ENCODE measurements at regions not wholly inside any gene's neighbourhood (a gene's known extent, or its start where the extent isn't known, plus 50 kb on each side); places are given as distances from the start of the nearest gene placed in this dataset.
"Not testable (repeated sequence)": the region's sequence is repeated elsewhere in the genome, so short reads cannot be mapped to it uniquely, and the experiment has no call there.

DNA sequence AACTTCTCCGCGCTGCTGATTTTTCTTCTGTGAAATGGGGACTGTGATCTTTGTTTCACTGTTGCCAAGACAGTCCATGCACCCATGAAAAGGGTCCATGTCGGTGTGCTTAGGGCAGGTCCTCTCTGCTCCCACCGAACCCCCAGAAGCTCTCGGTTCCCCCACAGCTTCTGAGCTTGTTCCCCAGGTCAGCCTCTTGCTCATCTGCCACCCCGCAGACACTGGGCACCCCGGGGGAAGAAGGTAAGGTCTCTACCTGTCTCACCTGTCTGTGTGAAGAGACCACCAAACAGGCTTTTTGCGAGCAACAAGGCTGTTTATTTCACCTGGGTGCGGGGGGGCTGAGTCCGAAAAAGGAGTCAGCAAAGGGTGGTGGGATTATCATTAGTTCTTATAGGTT lies 66.2 kb upstream of the NANOS1 start:
- Histone ChIP-seq H3K79me2 (ENCODE audit: insufficient read depth, low read depth) (no peaks in the 10 kb centered on the region), H2AFZ (ENCODE audit: low read depth) (no peak overlapping the region), H3K4me3 (IDR thresholded peaks at IDR 0.05; ENCODE audit: insufficient read depth, low read depth, low read length) (no peak overlapping the region), H3K9ac (no peak overlapping the region), H3K36me3 (ENCODE audit: insufficient read depth) (no peaks in the 10 kb centered on the region), H3K4me1 (ENCODE audit: low read depth, poor library complexity, severe bottlenecking) (peaks cover 38% of the 10 kb centered on the region), H3K4me2 (no peak overlapping the region), H4K20me1 (ENCODE audit: insufficient read depth) (no peaks in the 10 kb centered on the region), H3K27me3 (ENCODE audit: insufficient read depth, low read depth) (no peaks in the 10 kb centered on the region), H3K27ac (no peak overlapping the region)
- TF ChIP-seq, protein P1, sequence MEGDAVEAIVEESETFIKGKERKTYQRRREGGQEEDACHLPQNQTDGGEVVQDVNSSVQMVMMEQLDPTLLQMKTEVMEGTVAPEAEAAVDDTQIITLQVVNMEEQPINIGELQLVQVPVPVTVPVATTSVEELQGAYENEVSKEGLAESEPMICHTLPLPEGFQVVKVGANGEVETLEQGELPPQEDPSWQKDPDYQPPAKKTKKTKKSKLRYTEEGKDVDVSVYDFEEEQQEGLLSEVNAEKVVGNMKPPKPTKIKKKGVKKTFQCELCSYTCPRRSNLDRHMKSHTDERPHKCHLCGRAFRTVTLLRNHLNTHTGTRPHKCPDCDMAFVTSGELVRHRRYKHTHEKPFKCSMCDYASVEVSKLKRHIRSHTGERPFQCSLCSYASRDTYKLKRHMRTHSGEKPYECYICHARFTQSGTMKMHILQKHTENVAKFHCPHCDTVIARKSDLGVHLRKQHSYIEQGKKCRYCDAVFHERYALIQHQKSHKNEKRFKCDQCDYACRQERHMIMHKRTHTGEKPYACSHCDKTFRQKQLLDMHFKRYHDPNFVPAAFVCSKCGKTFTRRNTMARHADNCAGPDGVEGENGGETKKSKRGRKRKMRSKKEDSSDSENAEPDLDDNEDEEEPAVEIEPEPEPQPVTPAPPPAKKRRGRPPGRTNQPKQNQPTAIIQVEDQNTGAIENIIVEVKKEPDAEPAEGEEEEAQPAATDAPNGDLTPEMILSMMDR (conservative IDR thresholded peaks at IDR 0.05; ENCODE audit: low read depth, low read length) = no peak

DNA sequence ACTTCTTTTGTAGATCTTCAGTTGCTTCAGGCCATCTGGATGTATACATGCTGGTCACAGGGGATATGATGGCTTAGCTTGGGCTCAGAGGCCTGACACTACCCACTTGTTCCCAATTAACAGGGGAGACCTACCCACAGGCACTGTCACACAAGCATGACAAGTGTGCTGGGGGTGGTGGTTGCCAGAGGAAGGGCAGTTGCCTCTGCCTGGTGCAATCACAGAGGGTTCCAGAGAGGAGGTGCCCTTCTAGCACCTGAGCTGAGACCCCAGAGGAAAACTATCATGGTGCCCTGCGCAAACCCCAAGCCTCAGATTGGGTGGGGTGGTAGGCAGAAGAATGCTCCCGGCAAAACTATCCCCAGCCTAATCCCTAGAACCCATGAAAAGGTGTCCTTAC lies 65.6 kb upstream of the NANOS1 start:
- Histone ChIP-seq H2AFZ (ENCODE audit: low read depth) (no peak overlapping the region), H4K20me1 (ENCODE audit: insufficient read depth) (no peaks in the 10 kb centered on the region), H3K4me3 (IDR thresholded peaks at IDR 0.05; ENCODE audit: insufficient read depth, low read depth, low read length) (no peak overlapping the region), H3K27ac (no peak overlapping the region), H3K36me3 (ENCODE audit: insufficient read depth) (no peaks in the 10 kb centered on the region), H3K4me2 (no peak overlapping the region), H3K79me2 (ENCODE audit: insufficient read depth, low read depth) (no peaks in the 10 kb centered on the region), H3K27me3 (ENCODE audit: insufficient read depth, low read depth) (no peaks in the 10 kb centered on the region), H3K9ac (no peak overlapping the region), H3K4me1 (ENCODE audit: low read depth, poor library complexity, severe bottlenecking) (peaks cover 32% of the 10 kb centered on the region)
- TF ChIP-seq, protein P1 (conservative IDR thresholded peaks at IDR 0.05; ENCODE audit: low read depth, low read length) = no peak

DNA sequence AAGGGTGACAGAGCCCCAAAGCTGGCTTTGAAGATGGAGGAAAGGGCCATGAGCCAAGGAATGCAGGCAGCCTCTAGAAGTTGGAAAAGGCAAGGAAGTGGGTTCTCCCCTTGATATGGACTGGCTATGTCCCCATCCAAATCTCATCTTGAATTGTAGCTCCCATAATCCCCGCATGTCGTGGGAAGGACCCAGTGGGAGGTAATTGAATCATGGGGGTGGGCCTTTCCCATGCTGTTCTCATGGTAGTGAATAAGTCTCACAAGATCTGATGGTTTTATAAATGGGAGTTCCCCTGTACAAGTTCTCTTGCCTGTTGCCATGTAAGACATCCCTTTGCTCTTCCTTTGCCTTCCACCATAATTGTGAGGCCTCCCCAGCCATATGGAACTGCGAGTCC lies 65.0 kb upstream of the NANOS1 start:
- H3K4me1 ChIP-seq (ENCODE audit: low read depth, poor library complexity, severe bottlenecking) = peaks cover 28% of the 10 kb centered on the region
- H3K27me3 ChIP-seq (ENCODE audit: insufficient read depth, low read depth); H3K36me3 ChIP-seq (ENCODE audit: insufficient read depth); H2AFZ ChIP-seq (ENCODE audit: low read depth); H3K27ac ChIP-seq; H3K79me2 ChIP-seq (ENCODE audit: insufficient read depth, low read depth); H3K4me2 ChIP-seq; H4K20me1 ChIP-seq (ENCODE audit: insufficient read depth); H3K4me3 ChIP-seq (IDR thresholded peaks at IDR 0.05; ENCODE audit: insufficient read depth, low read depth, low read length); H3K9ac ChIP-seq: not testable (repeated sequence)

DNA sequence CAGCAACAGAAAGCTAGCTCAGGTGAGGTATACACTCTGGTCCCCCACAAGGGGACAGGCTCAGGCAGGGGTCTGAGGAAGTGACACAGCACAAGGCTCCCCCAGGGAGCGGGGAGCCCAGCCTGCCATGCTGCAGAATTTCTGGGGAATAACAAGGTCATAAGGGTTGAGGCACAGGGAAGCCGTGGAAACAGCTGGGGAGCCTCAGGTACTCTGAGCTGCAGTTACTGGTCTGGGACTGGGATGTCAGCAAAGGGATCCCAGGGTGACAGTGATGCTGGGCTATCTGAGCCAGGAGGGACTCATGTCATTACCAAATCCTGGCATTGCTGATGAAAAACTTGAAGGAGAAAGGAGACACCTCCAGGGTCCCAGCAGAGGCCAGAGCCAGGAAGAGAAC lies 64.4 kb upstream of the NANOS1 start:
- H2AFZ ChIP-seq (ENCODE audit: low read depth) = no peak overlapping the region
- no peaks in the 10 kb centered on the region for H4K20me1 ChIP-seq (ENCODE audit: insufficient read depth)
- no peak overlapping the region for H3K4me3 ChIP-seq (IDR thresholded peaks at IDR 0.05; ENCODE audit: insufficient read depth, low read depth, low read length)
- no peaks in the 10 kb centered on the region for H3K27me3 ChIP-seq (ENCODE audit: insufficient read depth, low read depth)
- H3K27ac ChIP-seq = no peak overlapping the region
- H3K4me1 ChIP-seq (ENCODE audit: low read depth, poor library complexity, severe bottlenecking) = peaks cover 21% of the 10 kb centered on the region
- H3K36me3 ChIP-seq (ENCODE audit: insufficient read depth) = no peaks in the 10 kb centered on the region
- TF ChIP-seq, protein P1 (conservative IDR thresholded peaks at IDR 0.05; ENCODE audit: low read depth, low read length) = no peak
- H3K9ac ChIP-seq = no peak overlapping the region
- H3K79me2 ChIP-seq (ENCODE audit: insufficient read depth, low read depth) = no peaks in the 10 kb centered on the region
- no peak overlapping the region for H3K4me2 ChIP-seq

DNA sequence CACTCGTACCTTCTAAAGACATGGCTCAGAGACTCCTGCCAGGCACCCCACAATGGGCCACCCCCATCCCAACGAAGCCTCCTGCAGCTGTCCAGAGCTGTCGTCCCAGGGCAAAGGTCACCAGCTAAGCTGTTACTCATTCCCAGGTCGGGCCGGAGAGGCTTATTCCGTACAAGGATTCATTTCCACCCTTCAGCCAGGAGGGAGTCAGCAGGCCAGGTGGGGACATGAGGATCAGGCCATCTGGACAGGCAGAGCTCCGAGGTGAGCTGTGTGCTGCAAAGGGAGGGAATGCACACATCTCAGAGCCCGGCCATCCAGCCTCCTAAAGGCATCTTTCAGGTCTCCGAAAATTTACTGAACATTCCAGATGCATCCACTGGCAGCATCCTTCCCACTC lies 63.9 kb upstream of the NANOS1 start:
- Histone ChIP-seq H3K79me2 (ENCODE audit: insufficient read depth, low read depth) (no peaks in the 10 kb centered on the region), H3K4me2 (no peak overlapping the region), H4K20me1 (ENCODE audit: insufficient read depth) (no peaks in the 10 kb centered on the region), H3K4me1 (ENCODE audit: low read depth, poor library complexity, severe bottlenecking) (peaks cover 16% of the 10 kb centered on the region), H3K4me3 (IDR thresholded peaks at IDR 0.05; ENCODE audit: insufficient read depth, low read depth, low read length) (no peak overlapping the region), H3K36me3 (ENCODE audit: insufficient read depth) (no peaks in the 10 kb centered on the region), H3K9ac (no peak overlapping the region), H3K27me3 (ENCODE audit: insufficient read depth, low read depth) (no peaks in the 10 kb centered on the region), H2AFZ (ENCODE audit: low read depth) (no peak overlapping the region), H3K27ac (no peak overlapping the region)
- TF ChIP-seq, protein P1 (conservative IDR thresholded peaks at IDR 0.05; ENCODE audit: low read depth, low read length) = no peak
